ENCODE measurements at regions not wholly inside any gene's neighbourhood (a gene's known extent, or its start where the extent isn't known, plus 50 kb on each side); places are given as distances from the start of the nearest gene placed in this dataset.

DNA sequence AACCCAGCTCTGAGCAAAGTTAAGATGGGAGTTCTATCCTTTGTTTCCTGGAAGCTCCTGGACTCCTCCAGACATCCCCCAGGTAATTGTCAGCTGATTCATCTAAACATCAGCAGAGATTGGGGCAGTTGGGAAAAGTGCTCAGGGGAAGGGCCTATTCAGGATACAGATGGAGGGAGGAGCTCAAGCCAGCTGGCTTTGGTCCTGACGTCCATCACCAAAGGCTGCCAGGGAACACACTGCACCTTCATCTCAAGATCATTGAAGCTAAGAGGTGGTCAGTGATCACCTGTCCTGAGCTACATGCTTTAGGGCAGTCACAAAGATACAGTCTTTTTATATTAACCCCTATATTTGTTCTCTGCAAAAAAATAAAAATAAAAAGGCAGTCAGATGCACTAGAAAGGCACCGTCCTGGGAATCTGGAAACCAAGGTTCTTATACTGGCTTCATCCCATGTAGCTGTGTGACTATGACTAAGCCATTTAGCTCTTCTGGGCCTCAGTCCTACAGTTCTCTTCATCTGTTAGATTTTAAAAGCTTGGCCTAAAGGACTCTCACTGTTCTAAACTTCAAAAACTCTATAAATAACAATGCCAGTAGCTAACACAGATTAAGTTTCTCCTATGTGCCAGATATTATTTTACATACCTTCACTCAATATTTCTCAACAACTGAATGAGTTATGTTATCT is 446.5 kb downstream of the BCL11A start:
- Histone ChIP-seq H3K27me3 (ENCODE audit: control insufficient read depth in 2 of 2, insufficient read depth in 1 of 2, low read length in 1 of 2) (no peaks in the 10 kb centered on the region), H3K9me3 (ENCODE audit: control insufficient read depth in 2 of 2, insufficient read depth in 1 of 2, low read length in 1 of 2) (peaks cover 0 to 2% of the 10 kb centered on the region in 2 donors), H3K27ac (ENCODE audit: low read depth in 1 of 2, low read length in 1 of 2) (peak overlapping the region; percentile 68 to 98), H3K36me3 (ENCODE audit: control insufficient read depth in 2 of 2, insufficient read depth in 2 of 2, low read length in 1 of 2) (peaks cover 0 to 2% of the 10 kb centered on the region in 2 donors), H3K4me1 (ENCODE audit: control insufficient read depth in 2 of 2, insufficient read depth in 2 of 2, low read length in 2 of 2) (peaks cover 32 to 45% of the 10 kb centered on the region in 2 donors), H3K4me3 (ENCODE audit: low read length in 2 of 2) (no peak overlapping the region)
- DNase-seq (ENCODE audit: low read depth in 6 of 9, low spot score in 9 of 9), result no peak
- WGBS, result 92% methylated on average over 2 of the region's 2 CpGs

DNA sequence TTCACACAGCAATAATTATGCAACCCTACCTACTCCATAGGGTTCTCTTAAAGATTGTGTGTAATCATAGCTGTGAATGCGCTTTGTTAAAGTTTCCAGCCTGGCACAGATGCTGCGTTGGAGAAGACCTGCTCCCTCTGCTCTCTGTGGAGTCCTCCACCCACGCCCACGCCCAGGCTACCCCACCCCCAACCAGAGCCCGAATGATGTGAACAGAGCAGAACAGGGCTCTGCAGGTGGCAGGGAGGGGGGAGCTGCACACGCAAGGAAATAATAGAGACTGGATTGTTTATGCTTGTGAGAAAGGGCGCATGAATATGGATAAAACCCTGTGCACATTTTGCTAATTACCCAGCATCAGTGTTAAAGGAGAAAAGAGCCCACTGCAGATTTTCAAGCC is 447.5 kb downstream of the BCL11A start:
- Histone ChIP-seq H3K36me3 (ENCODE audit: control insufficient read depth in 2 of 2, insufficient read depth in 2 of 2, low read length in 1 of 2) (no peaks in the 10 kb centered on the region), H3K9me3 (ENCODE audit: control insufficient read depth in 2 of 2, insufficient read depth in 1 of 2, low read length in 1 of 2) (peaks cover 0 to 2% of the 10 kb centered on the region in 2 donors), H3K4me3 (ENCODE audit: low read length in 2 of 2) (peak overlapping the region in 1 of 2 donors; percentile 12), H3K27me3 (ENCODE audit: control insufficient read depth in 2 of 2, insufficient read depth in 1 of 2, low read length in 1 of 2) (no peaks in the 10 kb centered on the region), H3K4me1 (ENCODE audit: control insufficient read depth in 2 of 2, insufficient read depth in 2 of 2, low read length in 2 of 2) (peaks cover 33 to 52% of the 10 kb centered on the region in 2 donors), H3K27ac (ENCODE audit: low read depth in 1 of 2, low read length in 1 of 2) (peak overlapping the region; percentile 79 to 98)
- WGBS, result 7% methylated on average over 7 of the region's 7 CpGs
- peak in 6 of 9 donors; percentile 67 to 91 (median 83) for DNase-seq (ENCODE audit: low read depth in 6 of 9, low spot score in 9 of 9)

DNA sequence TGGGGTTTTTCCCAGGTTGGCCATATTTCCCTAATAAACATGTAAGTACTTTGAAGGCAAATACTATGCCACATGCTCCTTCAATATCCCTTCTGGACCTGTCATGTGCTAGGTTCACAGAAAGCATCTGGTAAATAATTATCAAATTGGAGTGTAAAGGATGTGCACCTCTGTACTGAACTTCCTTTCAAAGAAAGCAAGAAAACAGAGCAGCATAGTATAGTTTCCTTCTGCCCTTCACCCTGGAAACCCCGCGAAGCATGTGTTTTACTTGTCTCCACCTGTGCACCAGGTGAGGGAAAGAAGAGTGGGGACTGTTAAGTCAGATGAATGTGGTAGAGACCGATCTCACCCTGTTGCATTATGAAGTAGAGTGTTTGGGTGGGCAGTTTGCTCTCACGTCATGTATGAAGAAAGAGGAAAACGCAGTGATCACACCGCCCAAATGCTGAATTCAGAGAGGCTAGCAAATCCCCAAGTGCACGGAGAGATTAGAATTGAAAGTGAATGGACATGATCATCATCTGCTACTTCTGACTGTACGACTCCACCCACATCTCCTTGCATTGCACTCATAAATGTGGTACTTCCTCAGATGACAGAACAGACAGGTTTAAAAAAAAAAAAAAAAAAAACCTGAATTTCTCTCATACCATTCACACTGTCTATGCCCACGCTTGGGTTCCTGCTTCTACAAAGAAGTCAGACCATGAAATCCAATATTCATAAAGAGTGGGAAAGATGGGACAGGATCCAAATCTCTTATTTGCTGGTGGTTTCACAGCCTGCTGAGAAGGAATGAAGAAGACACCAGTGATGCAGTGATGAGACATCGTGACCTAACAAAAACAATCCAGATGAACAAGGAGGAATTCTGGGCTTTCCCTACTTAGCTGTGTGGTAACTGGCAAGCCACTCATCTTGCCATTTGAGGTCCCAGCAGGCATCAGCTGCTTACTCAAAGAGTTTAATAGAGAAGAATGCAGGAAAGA is 448.6 kb downstream of the BCL11A start:
- no peaks in the 10 kb centered on the region for H3K36me3 ChIP-seq (ENCODE audit: control insufficient read depth in 2 of 2, insufficient read depth in 2 of 2, low read length in 1 of 2)
- peak in 5 of 9 donors; percentile 66 to 88 (median 74) for DNase-seq (ENCODE audit: low read depth in 6 of 9, low spot score in 9 of 9)
- peaks cover 0 to 2% of the 10 kb centered on the region in 2 donors for H3K9me3 ChIP-seq (ENCODE audit: control insufficient read depth in 2 of 2, insufficient read depth in 1 of 2, low read length in 1 of 2)
- peaks cover 44 to 63% of the 10 kb centered on the region in 2 donors for H3K4me1 ChIP-seq (ENCODE audit: control insufficient read depth in 2 of 2, insufficient read depth in 2 of 2, low read length in 2 of 2)
- peak overlapping the region; percentile 38 to 39 for H3K4me3 ChIP-seq (ENCODE audit: low read length in 2 of 2)
- no peaks in the 10 kb centered on the region for H3K27me3 ChIP-seq (ENCODE audit: control insufficient read depth in 2 of 2, insufficient read depth in 1 of 2, low read length in 1 of 2)
- 9% methylated on average over 10 of the region's 10 CpGs for WGBS
- H3K27ac ChIP-seq (ENCODE audit: low read depth in 1 of 2, low read length in 1 of 2), result peak overlapping the region; percentile 86 to 98

DNA sequence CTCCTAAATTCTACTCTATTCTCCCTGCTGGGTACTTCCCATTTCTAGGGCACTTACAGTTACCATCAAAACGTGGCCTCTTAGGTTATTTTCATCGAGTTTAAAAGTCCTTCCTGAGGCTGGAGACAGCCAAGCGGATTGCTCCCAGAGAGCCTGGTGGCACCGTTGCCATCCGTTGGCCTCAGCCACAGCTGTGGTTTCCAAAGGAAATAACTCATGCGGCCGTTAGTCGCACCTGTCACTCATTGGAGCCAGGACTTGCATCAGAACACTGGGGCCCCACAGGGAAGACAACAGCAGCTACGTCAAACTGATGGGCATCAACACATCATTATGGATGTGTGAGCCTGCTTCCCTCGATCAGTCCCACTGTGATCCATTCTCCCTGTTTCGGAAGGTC is 453.4 kb downstream of the BCL11A start:
- WGBS, result 6% methylated on average over 11 of the region's 11 CpGs
- Histone ChIP-seq H3K27me3 (ENCODE audit: control insufficient read depth in 2 of 2, insufficient read depth in 1 of 2, low read length in 1 of 2) (no peaks in the 10 kb centered on the region), H3K4me1 (ENCODE audit: control insufficient read depth in 2 of 2, insufficient read depth in 2 of 2, low read length in 2 of 2) (peaks cover 57 to 87% of the 10 kb centered on the region in 2 donors), H3K27ac (ENCODE audit: low read depth in 1 of 2, low read length in 1 of 2) (peak overlapping the region; percentile 48 to 98), H3K9me3 (ENCODE audit: control insufficient read depth in 2 of 2, insufficient read depth in 1 of 2, low read length in 1 of 2) (no peaks in the 10 kb centered on the region), H3K4me3 (ENCODE audit: low read length in 2 of 2) (peak overlapping the region; percentile 39 to 49), H3K36me3 (ENCODE audit: control insufficient read depth in 2 of 2, insufficient read depth in 2 of 2, low read length in 1 of 2) (no peaks in the 10 kb centered on the region)
- DNase-seq (ENCODE audit: low read depth in 6 of 9, low spot score in 9 of 9), result peak in 7 of 9 donors; percentile 78 to 92 (median 83)

DNA sequence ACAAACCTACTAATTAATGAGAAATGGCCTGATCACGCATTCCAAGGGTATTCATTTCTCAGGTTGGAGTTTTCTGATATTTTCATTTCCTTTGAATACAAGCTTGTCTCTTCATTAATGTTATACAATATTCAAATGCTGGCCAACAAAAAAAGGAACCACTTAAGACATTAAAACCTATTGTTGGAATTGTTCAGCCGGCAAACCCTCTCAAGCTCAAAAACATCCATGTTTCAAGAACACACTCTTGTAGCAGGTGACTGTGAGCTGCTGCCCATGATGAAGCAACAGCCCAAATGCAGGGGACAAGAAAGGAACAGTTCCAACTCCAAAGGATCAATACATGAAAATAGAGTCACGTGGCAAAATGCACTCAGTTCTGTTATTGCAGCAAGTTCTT is 454.5 kb downstream of the BCL11A start:
- Histone ChIP-seq H3K27ac (ENCODE audit: low read depth in 1 of 2, low read length in 1 of 2) (peak overlapping the region; percentile 6 to 98), H3K27me3 (ENCODE audit: control insufficient read depth in 2 of 2, insufficient read depth in 1 of 2, low read length in 1 of 2) (no peaks in the 10 kb centered on the region), H3K4me1 (ENCODE audit: control insufficient read depth in 2 of 2, insufficient read depth in 2 of 2, low read length in 2 of 2) (peaks cover 60 to 87% of the 10 kb centered on the region in 2 donors), H3K9me3 (ENCODE audit: control insufficient read depth in 2 of 2, insufficient read depth in 1 of 2, low read length in 1 of 2) (no peaks in the 10 kb centered on the region), H3K4me3 (ENCODE audit: low read length in 2 of 2) (peak overlapping the region; percentile 39 to 49), H3K36me3 (ENCODE audit: control insufficient read depth in 2 of 2, insufficient read depth in 2 of 2, low read length in 1 of 2) (no peaks in the 10 kb centered on the region)
- DNase-seq (ENCODE audit: low read depth in 6 of 9, low spot score in 9 of 9), result peak in 1 of 9 donors; percentile 64
- WGBS, result 53% methylated on average over 3 of the region's 3 CpGs

DNA sequence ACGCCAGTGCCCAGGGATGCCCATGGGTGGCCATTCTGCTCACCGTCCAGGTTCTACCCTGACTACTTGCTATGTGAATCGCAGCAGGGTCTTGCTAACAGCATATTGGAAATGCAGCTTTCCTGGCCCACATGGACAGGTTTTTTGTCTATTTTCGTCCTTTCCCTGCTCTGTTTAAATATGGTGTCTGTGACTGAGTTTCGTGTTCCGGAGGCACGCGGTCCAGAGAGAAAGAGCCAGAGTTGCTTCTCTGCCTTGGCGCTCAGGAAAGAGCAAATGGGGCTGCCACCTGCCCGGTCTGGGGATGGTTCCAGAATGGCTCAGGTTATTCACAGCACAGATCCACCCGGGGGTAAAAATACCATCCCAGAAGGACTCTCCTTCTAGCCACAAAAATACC is 456.2 kb downstream of the BCL11A start:
- no peaks in the 10 kb centered on the region for H3K36me3 ChIP-seq (ENCODE audit: control insufficient read depth in 2 of 2, insufficient read depth in 2 of 2, low read length in 1 of 2)
- peaks cover 65 to 92% of the 10 kb centered on the region in 2 donors for H3K4me1 ChIP-seq (ENCODE audit: control insufficient read depth in 2 of 2, insufficient read depth in 2 of 2, low read length in 2 of 2)
- WGBS, result 95% methylated on average over 11 of the region's 11 CpGs
- no peaks in the 10 kb centered on the region for H3K27me3 ChIP-seq (ENCODE audit: control insufficient read depth in 2 of 2, insufficient read depth in 1 of 2, low read length in 1 of 2)
- H3K9me3 ChIP-seq (ENCODE audit: control insufficient read depth in 2 of 2, insufficient read depth in 1 of 2, low read length in 1 of 2), result no peaks in the 10 kb centered on the region
- H3K27ac ChIP-seq (ENCODE audit: low read depth in 1 of 2, low read length in 1 of 2), result peak overlapping the region in 1 of 2 donors; percentile 98
- peak overlapping the region in 1 of 2 donors; percentile 39 for H3K4me3 ChIP-seq (ENCODE audit: low read length in 2 of 2)
- DNase-seq (ENCODE audit: low read depth in 6 of 9, low spot score in 9 of 9), result no peak

DNA sequence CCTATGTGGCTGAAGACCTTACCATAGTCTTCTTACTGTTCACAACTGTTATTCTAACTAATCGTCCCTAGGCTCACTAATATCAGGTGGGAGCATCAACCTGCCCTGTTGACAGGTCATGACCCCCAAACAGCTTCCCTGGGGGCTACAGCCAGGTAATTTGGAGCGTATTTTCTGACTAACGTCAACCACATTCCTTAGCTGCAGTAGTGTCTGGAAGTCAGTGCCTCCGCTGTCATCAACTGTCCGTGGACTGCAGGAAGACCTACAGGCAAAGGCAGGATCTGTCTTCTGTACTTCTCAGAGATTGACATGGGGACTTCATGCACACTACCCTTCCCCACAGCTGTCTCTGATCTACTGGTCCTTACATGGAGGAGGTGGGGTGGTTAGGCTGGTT is 456.9 kb downstream of the BCL11A start:
- Histone ChIP-seq H3K4me3 (ENCODE audit: low read length in 2 of 2) (no peak overlapping the region), H3K36me3 (ENCODE audit: control insufficient read depth in 2 of 2, insufficient read depth in 2 of 2, low read length in 1 of 2) (no peaks in the 10 kb centered on the region), H3K4me1 (ENCODE audit: control insufficient read depth in 2 of 2, insufficient read depth in 2 of 2, low read length in 2 of 2) (peaks cover 67 to 93% of the 10 kb centered on the region in 2 donors), H3K27me3 (ENCODE audit: control insufficient read depth in 2 of 2, insufficient read depth in 1 of 2, low read length in 1 of 2) (no peaks in the 10 kb centered on the region), H3K9me3 (ENCODE audit: control insufficient read depth in 2 of 2, insufficient read depth in 1 of 2, low read length in 1 of 2) (no peaks in the 10 kb centered on the region), H3K27ac (ENCODE audit: low read depth in 1 of 2, low read length in 1 of 2) (peak overlapping the region in 1 of 2 donors; percentile 98)
- WGBS, result 97% methylated on average over 5 of the region's 5 CpGs
- no peak for DNase-seq (ENCODE audit: low read depth in 6 of 9, low spot score in 9 of 9)

DNA sequence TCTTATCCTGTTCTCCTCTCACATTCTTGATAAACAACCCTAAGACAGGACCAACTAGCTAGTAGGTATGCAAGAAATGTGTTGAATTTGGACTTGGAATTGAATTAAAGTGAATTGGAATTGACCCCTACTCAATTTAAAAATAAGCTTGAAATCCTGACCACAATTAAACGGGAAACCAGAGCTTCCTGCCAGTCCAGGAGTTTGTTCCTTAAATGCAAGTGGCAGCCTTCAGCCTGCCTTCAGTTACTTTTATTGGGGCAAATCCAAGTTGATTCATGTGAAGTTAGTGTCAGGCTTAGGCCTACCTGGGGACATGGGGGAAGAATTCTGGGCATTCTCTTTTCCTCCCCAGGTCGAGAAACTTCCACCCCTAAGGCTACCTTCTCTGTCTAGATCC is 457.6 kb downstream of the BCL11A start:
- Histone ChIP-seq H3K27me3 (ENCODE audit: control insufficient read depth in 2 of 2, insufficient read depth in 1 of 2, low read length in 1 of 2) (no peaks in the 10 kb centered on the region), H3K36me3 (ENCODE audit: control insufficient read depth in 2 of 2, insufficient read depth in 2 of 2, low read length in 1 of 2) (no peaks in the 10 kb centered on the region), H3K9me3 (ENCODE audit: control insufficient read depth in 2 of 2, insufficient read depth in 1 of 2, low read length in 1 of 2) (no peaks in the 10 kb centered on the region), H3K4me1 (ENCODE audit: control insufficient read depth in 2 of 2, insufficient read depth in 2 of 2, low read length in 2 of 2) (peaks cover 67 to 92% of the 10 kb centered on the region in 2 donors), H3K4me3 (ENCODE audit: low read length in 2 of 2) (no peak overlapping the region), H3K27ac (ENCODE audit: low read depth in 1 of 2, low read length in 1 of 2) (peak overlapping the region in 1 of 2 donors; percentile 98)
- DNase-seq (ENCODE audit: low read depth in 6 of 9, low spot score in 9 of 9), result no peak
- WGBS, result 22% methylated on average over 2 of the region's 2 CpGs
